ENCODE measurements at regions not wholly inside any gene's neighbourhood (a gene's known extent, or its start where the extent isn't known, plus 50 kb on each side); places are given as distances from the start of the nearest gene placed in this dataset.

GRCh38 chr4:181046809-181047208 is 1196.4 kb upstream of the TENM3 start:
- no peak for FAIRE-seq
- Histone ChIP-seq H3K4me2 (ENCODE audit: control insufficient read depth, insufficient read depth) (no peak overlapping the region), H3K27me3 (replicated peaks in 1 of 2; ENCODE audit: control insufficient read depth in 2 of 2, insufficient read depth in 2 of 2, low read length in 1 of 2) (no peaks in the 10 kb centered on the region), H3K27ac (ENCODE audit: control insufficient read depth, insufficient read depth) (no peak overlapping the region), H3K9ac (ENCODE audit: control insufficient read depth, insufficient read depth, low read length) (no peak overlapping the region), H3K79me2 (ENCODE audit: control insufficient read depth, insufficient read depth, low read length) (no peaks in the 10 kb centered on the region), H3K36me3 (ENCODE audit: control insufficient read depth in 2 of 2, insufficient read depth in 2 of 2, low read length in 1 of 2) (no peaks in the 10 kb centered on the region), H2AFZ (ENCODE audit: control insufficient read depth, low read depth, low read length) (no peak overlapping the region), H3K4me3 (no peak overlapping the region), H3K4me1 (ENCODE audit: control insufficient read depth, insufficient read depth, low read length) (no peaks in the 10 kb centered on the region), H3K9me3 (replicated peaks; ENCODE audit: control insufficient read depth, insufficient read depth, low read length) (no peaks in the 10 kb centered on the region), H4K20me1 (ENCODE audit: control insufficient read depth, insufficient read depth) (no peaks in the 10 kb centered on the region)
- intact Hi-C loops (cut with micrococcal nuclease; ENCODE audit: unreplicated experiment): no loop called here
- in situ Hi-C loops (cut with MboI): no loop called here
- RAD21 ChIA-PET (ENCODE audit: unreplicated experiment): no interaction called here
- BruUV-seq (replicated peaks): no TSS peak
- WGBS (ENCODE audit: insufficient coverage, insufficient replicate concordance, low lambda C conversion rate, missing lambda C conversion rate): 18% methylated on average over 9 of the region's 9 CpGs
- TF ChIP-seq RAD21 (IDR thresholded peaks at IDR 0.05; ENCODE audit: insufficient read depth, low read depth, low read length) (no peak), IRF5 (IDR thresholded peaks at IDR 0.05; ENCODE audit: borderline replicate concordance) (no peak), RFX5 (IDR thresholded peaks at IDR 0.05; ENCODE audit: low read depth, low read length) (no peak), MEF2A (IDR thresholded peaks at IDR 0.05; ENCODE audit: insufficient read depth, low read depth, low read length) (no peak), RCOR1 (conservative IDR thresholded peaks at IDR 0.05; ENCODE audit: low read depth, low read length) (no peak), TCF7 (IDR thresholded peaks at IDR 0.05; ENCODE audit: borderline replicate concordance) (no peak), POLR2AphosphoS2 (IDR thresholded peaks at IDR 0.05; ENCODE audit: low read depth, low read length) (no peak), NRF1 (conservative IDR thresholded peaks at IDR 0.05; ENCODE audit: low read depth, low read length) (no peak)
- SMC1A ChIA-PET (ENCODE audit: uncharacterized antibody, unreplicated experiment): no interaction called here
- ATAC-seq: no peak
- POLR2A ChIA-PET: no interaction called here
- CTCF ChIA-PET: no interaction called here
- no peak for DNase-seq (ENCODE audit: low read depth, low spot score)

GRCh38 chr4:181051931-181052330 is 1191.3 kb upstream of the TENM3 start:
- in situ Hi-C loops (cut with MboI): no loop called here
- FAIRE-seq: no peak
- CTCF ChIA-PET: no interaction called here

More at GRCh38 chr4:181051931-181052330, 1191.3 kb upstream of the TENM3 start:
- no peak for DNase-seq (ENCODE audit: low read depth, low spot score)
- no TSS peak for BruUV-seq (replicated peaks)
- no peak overlapping the region for H3K9ac ChIP-seq (ENCODE audit: control insufficient read depth, insufficient read depth, low read length)
- TF ChIP-seq ZNF622 (IDR thresholded peaks at IDR 0.05) (no peak), BMI1 (IDR thresholded peaks at IDR 0.05; ENCODE audit: borderline replicate concordance) (no peak), CREM (IDR thresholded peaks at IDR 0.05; ENCODE audit: low read depth) (no peak), HSF1 (IDR thresholded peaks at IDR 0.05; ENCODE audit: low read depth, low read length) (no peak)
- H3K79me2 ChIP-seq (ENCODE audit: control insufficient read depth, insufficient read depth, low read length): no peaks in the 10 kb centered on the region
- H3K27me3 ChIP-seq (replicated peaks in 1 of 2; ENCODE audit: control insufficient read depth in 2 of 2, insufficient read depth in 2 of 2, low read length in 1 of 2): no peaks in the 10 kb centered on the region
- no peaks in the 10 kb centered on the region for H3K36me3 ChIP-seq (ENCODE audit: control insufficient read depth in 2 of 2, insufficient read depth in 2 of 2, low read length in 1 of 2)
- no peak overlapping the region for H3K27ac ChIP-seq (ENCODE audit: control insufficient read depth, insufficient read depth)
- intact Hi-C loops (cut with micrococcal nuclease; ENCODE audit: unreplicated experiment): no loop called here
- SMC1A ChIA-PET (ENCODE audit: uncharacterized antibody, unreplicated experiment): no interaction called here
- H4K20me1 ChIP-seq (ENCODE audit: control insufficient read depth, insufficient read depth): no peaks in the 10 kb centered on the region
- no peak overlapping the region for H3K4me2 ChIP-seq (ENCODE audit: control insufficient read depth, insufficient read depth)
- no peak overlapping the region for H3K4me3 ChIP-seq
- H3K4me1 ChIP-seq (ENCODE audit: control insufficient read depth, insufficient read depth, low read length): no peaks in the 10 kb centered on the region
- POLR2A ChIA-PET: no interaction called here
- H2AFZ ChIP-seq (ENCODE audit: control insufficient read depth, low read depth, low read length): no peak overlapping the region
- H3K9me3 ChIP-seq (replicated peaks; ENCODE audit: control insufficient read depth, insufficient read depth, low read length): no peaks in the 10 kb centered on the region
- RAD21 ChIA-PET (ENCODE audit: unreplicated experiment): no interaction called here
- ATAC-seq: no peak

All from GM12878 (cell line).